Type B pancreatic cell (in vitro differentiated cells): ENCODE measurements at regions not wholly inside any gene's neighbourhood (a gene's known extent, or its start where the extent isn't known, plus 50 kb on each side); places are given as distances from the start of the nearest gene placed in this dataset.

Source experiments
- DNase-seq: peaks from one replicate; pipeline ENCODE4 v3.0.0; 2021; ENCODE audit warnings: mixed read lengths; ENCODE audit not compliant: unreplicated experiment; ENCODE audit errors: extremely low spot score
- H3K27ac Mint-ChIP-seq: 2 replicates; pipeline ENCODE4 v1.8.0; 2021; ENCODE audit warnings: mild to moderate bottlenecking, mixed read lengths
- H3K27me3 Mint-ChIP-seq: 2 replicates; pipeline ENCODE4 v1.8.0; 2021; ENCODE audit warnings: mixed read lengths
- H3K36me3 Mint-ChIP-seq: 2 replicates; pipeline ENCODE4 v1.8.0; 2021; ENCODE audit warnings: mixed read lengths
- H3K4me1 Mint-ChIP-seq: one replicate; pipeline ENCODE4 v1.8.0; 2021; ENCODE audit warnings: mixed read lengths; ENCODE audit not compliant: unreplicated experiment
- H3K4me3 Mint-ChIP-seq: 2 replicates; pipeline ENCODE4 v1.8.0; 2021; ENCODE audit warnings: mild to moderate bottlenecking, mixed read lengths
- H3K9me3 Mint-ChIP-seq: 2 replicates; pipeline ENCODE4 v1.8.0; 2021; ENCODE audit warnings: mixed read lengths
- TF ChIP-seq, protein P1 (sequence below): fragments of 200-600 bp; sonication (generic); conservative IDR thresholded peaks from 2 replicates; pipeline ENCODE4 v1.5.0; 2021; ENCODE audit warnings: antibody characterized with exemption, mild to moderate bottlenecking

DNA sequence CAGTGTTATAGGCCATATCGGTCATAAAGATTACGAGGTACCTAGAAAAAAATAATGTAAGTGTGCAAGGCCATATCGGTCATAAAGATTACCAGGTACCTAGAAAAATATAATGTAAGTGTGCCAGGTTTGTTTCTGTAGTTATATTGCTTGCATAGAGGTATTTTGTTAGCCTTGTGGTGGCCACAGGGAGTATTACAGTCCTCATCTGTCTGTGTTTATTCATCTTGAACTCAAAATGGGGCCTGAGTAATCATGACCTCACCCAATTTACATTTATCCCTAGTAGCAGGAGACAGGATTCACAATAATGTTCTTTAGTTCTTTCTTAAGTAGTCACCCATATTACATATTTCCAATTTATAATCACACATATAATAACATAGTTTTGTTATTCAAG, 459.7 kb downstream of the MID1IP1 start:
- no peaks in the 10 kb centered on the region for H3K27me3 Mint-ChIP-seq
- no peak overlapping the region for H3K4me3 Mint-ChIP-seq
- no peaks in the 10 kb centered on the region for H3K9me3 Mint-ChIP-seq
- no peaks in the 10 kb centered on the region for H3K36me3 Mint-ChIP-seq
- TF ChIP-seq, protein P1, sequence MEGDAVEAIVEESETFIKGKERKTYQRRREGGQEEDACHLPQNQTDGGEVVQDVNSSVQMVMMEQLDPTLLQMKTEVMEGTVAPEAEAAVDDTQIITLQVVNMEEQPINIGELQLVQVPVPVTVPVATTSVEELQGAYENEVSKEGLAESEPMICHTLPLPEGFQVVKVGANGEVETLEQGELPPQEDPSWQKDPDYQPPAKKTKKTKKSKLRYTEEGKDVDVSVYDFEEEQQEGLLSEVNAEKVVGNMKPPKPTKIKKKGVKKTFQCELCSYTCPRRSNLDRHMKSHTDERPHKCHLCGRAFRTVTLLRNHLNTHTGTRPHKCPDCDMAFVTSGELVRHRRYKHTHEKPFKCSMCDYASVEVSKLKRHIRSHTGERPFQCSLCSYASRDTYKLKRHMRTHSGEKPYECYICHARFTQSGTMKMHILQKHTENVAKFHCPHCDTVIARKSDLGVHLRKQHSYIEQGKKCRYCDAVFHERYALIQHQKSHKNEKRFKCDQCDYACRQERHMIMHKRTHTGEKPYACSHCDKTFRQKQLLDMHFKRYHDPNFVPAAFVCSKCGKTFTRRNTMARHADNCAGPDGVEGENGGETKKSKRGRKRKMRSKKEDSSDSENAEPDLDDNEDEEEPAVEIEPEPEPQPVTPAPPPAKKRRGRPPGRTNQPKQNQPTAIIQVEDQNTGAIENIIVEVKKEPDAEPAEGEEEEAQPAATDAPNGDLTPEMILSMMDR, result no peak
- no peak overlapping the region for H3K27ac Mint-ChIP-seq
- DNase-seq, result no peak
- H3K4me1 Mint-ChIP-seq, result no peaks in the 10 kb centered on the region

DNA sequence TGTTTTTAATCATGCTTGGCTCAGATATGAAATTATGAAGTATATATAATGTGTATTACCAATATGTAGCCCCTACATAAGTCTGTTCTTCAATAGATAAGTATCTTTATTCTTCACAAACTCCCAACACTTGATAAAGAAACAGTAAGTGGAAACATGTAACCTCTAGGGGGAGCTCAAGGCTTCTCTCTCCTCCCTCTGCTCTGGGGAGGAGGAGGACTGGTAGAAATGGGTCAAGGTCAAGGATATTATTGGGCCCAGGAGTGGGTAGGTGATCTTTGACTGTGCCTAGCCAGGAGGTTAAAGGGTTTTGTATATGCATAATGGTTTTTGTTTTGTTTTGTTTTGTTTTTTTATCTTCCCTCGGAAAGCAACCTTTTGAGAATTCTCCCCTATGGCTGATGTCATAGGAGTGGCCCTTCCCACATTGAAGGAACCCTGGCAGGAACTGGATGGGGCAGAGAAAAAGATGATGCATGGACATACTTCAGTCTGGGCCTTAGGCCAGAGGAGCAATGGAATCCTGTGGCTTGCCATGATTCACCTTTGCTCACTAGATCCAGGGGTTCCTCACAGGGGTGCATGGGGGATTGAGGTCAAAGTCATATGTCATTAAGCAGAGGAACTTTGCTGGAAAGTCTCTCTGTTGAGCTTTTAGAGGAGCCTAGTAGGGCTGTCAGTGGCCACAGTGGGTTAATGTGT, 460.3 kb downstream of the MID1IP1 start:
- no peak for DNase-seq
- Mint-ChIP-seq H3K9me3 (no peaks in the 10 kb centered on the region), H3K27ac (no peak overlapping the region), H3K4me3 (no peak overlapping the region), H3K4me1 (no peaks in the 10 kb centered on the region), H3K36me3 (no peaks in the 10 kb centered on the region), H3K27me3 (no peaks in the 10 kb centered on the region)
- TF ChIP-seq, protein P1, result peak; percentile 73

DNA sequence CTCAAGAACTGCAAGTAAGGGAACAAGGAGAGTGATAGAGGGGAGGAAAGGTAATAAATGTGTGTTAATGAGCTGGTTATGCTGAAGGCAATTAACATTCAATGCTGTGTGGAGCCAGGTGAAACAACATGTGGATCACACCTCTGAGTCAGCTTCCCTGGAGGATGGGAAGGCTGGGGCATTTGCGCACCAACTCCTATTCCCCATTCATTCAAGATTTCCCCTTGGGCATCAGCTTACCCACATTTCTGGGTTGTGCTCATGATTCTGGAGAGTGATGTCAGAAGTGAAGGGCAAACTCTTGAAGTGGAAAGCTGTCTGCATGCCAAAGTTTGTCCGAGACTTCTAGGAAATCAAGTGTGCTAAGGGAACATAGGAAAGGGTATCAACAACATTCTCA, 461.4 kb downstream of the MID1IP1 start:
- H3K9me3 Mint-ChIP-seq, result no peaks in the 10 kb centered on the region
- H3K4me1 Mint-ChIP-seq, result no peaks in the 10 kb centered on the region
- H3K4me3 Mint-ChIP-seq, result no peak overlapping the region
- TF ChIP-seq, protein P1, result no peak
- H3K27me3 Mint-ChIP-seq, result no peaks in the 10 kb centered on the region
- no peak for DNase-seq
- no peak overlapping the region for H3K27ac Mint-ChIP-seq
- no peaks in the 10 kb centered on the region for H3K36me3 Mint-ChIP-seq

DNA sequence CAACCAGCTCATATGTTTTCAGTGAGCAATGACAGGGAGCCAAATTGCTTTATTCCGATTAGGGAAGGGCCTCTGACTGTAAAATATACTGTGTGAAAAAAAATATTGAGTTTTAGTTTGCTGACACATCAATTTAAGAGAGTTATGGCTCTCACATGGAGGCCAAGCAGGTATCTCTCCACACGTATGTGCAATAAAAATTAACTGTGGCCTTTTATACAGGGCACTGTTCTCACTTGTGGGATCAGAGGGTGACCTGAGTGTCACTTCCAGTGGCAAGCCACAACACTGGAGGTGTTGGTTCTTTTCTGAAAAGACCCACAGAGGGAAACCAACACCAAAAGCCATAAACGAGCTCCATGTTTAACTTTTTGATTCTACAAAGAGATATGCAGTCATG, 462.8 kb downstream of the MID1IP1 start:
- no peak for DNase-seq
- Mint-ChIP-seq H3K27ac (no peak overlapping the region), H3K27me3 (no peaks in the 10 kb centered on the region), H3K9me3 (no peaks in the 10 kb centered on the region), H3K36me3 (no peaks in the 10 kb centered on the region), H3K4me1 (no peaks in the 10 kb centered on the region), H3K4me3 (no peak overlapping the region)
- TF ChIP-seq, protein P1, result no peak

DNA sequence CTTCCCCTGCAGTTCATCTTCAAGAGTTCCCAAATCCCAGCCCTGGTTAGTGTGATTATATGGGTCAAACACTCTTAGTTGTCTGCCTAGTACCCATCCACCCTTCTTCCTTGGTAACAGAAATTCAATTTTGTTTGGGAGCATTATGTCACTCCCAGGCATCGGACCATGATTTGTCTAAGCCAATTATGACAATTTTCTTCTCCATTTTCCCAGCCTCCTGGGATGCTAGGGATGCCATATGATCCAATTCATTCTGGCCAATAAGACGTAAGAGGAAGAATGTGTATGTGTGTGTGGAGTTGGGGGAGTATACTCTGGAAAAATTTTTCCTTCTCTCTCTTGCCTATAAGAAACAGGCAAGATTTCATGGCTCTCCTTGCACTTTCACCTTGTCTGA, 465.9 kb downstream of the MID1IP1 start:
- Mint-ChIP-seq H3K36me3 (no peaks in the 10 kb centered on the region), H3K4me1 (no peaks in the 10 kb centered on the region), H3K4me3 (no peak overlapping the region), H3K27me3 (no peaks in the 10 kb centered on the region), H3K27ac (no peak overlapping the region), H3K9me3 (no peaks in the 10 kb centered on the region)
- TF ChIP-seq, protein P1, result no peak
- DNase-seq, result no peak

DNA sequence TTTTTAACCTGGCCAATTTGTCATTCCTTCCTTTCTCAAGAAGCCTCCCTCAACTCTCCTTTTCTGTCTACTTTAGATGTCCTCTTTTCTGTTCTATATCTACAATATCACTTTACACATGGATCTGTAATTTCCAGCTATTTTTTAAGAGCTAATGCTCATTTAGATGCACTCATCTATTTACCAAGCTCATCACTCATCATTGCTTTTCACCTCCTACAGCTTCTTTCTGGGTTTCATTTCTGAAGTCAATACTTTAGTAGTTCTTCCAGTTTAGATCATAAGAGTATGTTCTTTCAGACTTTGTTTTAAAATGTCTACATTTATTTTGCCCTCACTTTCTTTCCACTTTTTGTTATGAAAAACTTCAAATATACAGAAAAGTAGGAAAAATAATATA, 466.9 kb downstream of the MID1IP1 start:
- no peaks in the 10 kb centered on the region for H3K36me3 Mint-ChIP-seq
- TF ChIP-seq, protein P1, result no peak
- no peaks in the 10 kb centered on the region for H3K27me3 Mint-ChIP-seq
- H3K4me3 Mint-ChIP-seq, result no peak overlapping the region
- H3K4me1 Mint-ChIP-seq, result no peaks in the 10 kb centered on the region
- no peak overlapping the region for H3K27ac Mint-ChIP-seq
- no peaks in the 10 kb centered on the region for H3K9me3 Mint-ChIP-seq
- DNase-seq, result no peak
